ENCODE measurements at regions not wholly inside any gene's neighbourhood (a gene's known extent, or its start where the extent isn't known, plus 50 kb on each side); places are given as distances from the start of the nearest gene placed in this dataset.

- no peak for TF ChIP-seq REST (IDR thresholded peaks at IDR 0.05; ENCODE audit: insufficient read depth in 1 of 2, low read depth in 2 of 2, low read length in 1 of 2)
- TF ChIP-seq CTCF (IDR thresholded peaks at IDR 0.05) = no peak
- no peak for TF ChIP-seq POLR2AphosphoS5 (IDR thresholded peaks at IDR 0.05; ENCODE audit: low read depth, low read length)
- TF ChIP-seq TCF7L2 (IDR thresholded peaks at IDR 0.05; ENCODE audit: low read depth, low read length) = no peak
These were observed 369.6 kb upstream of the ADGRL2 start for GRCh38 chr1:81430955-81431623.

Data from Panc1 (cell line).